Osteoblast (primary cell): ENCODE measurements at regions not wholly inside any gene's neighbourhood (a gene's known extent, or its start where the extent isn't known, plus 50 kb on each side); places are given as distances from the start of the nearest gene placed in this dataset.

Source experiments
- DNase-seq: peaks from one replicate; pipeline ENCODE4 v3.0.0; 2011; ENCODE audit warnings: low spot score, mixed read lengths; ENCODE audit not compliant: insufficient read length; ENCODE audit errors: missing footprints
- H2AFZ ChIP-seq: 2 replicates; pipeline ENCODE4 v1.6.0; 2011; ENCODE audit warnings: mild to moderate bottlenecking, low read length
- H3K27ac ChIP-seq: 2 replicates; pipeline ENCODE4 v1.5.1; 2011; ENCODE audit warnings: mild to moderate bottlenecking, low read depth, low read length, moderate library complexity
- H3K27me3 ChIP-seq: 2 replicates; pipeline ENCODE4 v1.6.0; 2012; ENCODE audit warnings: mild to moderate bottlenecking, control low read depth, inconsistent platforms, low read length, moderate library complexity; ENCODE audit not compliant: insufficient read depth
- H3K36me3 ChIP-seq: 2 replicates; pipeline ENCODE4 v1.5.1; 2011; ENCODE audit warnings: mild to moderate bottlenecking, low read length, control low read depth, moderate library complexity; ENCODE audit not compliant: insufficient read depth
- H3K4me1 ChIP-seq: 2 replicates; pipeline ENCODE4 v1.5.1; 2011; ENCODE audit warnings: mild to moderate bottlenecking, low read length, control low read depth, moderate library complexity; ENCODE audit not compliant: insufficient read depth
- H3K4me2 ChIP-seq: 2 replicates; pipeline ENCODE4 v1.6.0; 2011; ENCODE audit warnings: mild to moderate bottlenecking, low read length; ENCODE audit not compliant: insufficient read depth
- H3K4me3 ChIP-seq: fragments of 200-600 bp; sonication (generic); 3 replicates; pipeline ENCODE4 v1.5.1; 2012; ENCODE audit warnings: mild to moderate bottlenecking, low read length, inconsistent platforms; ENCODE audit not compliant: insufficient read depth
- H3K79me2 ChIP-seq: 2 replicates; pipeline ENCODE4 v1.6.0; 2012; ENCODE audit warnings: mild to moderate bottlenecking, low read length, control low read depth, inconsistent platforms; ENCODE audit not compliant: insufficient read depth
- H3K9me3 ChIP-seq: 2 replicates; pipeline ENCODE4 v1.5.1; 2011; ENCODE audit warnings: low read depth, low read length, control low read depth
- H4K20me1 ChIP-seq: 2 replicates; pipeline ENCODE4 v1.6.0; 2012; ENCODE audit warnings: mild to moderate bottlenecking, low read length, control low read depth; ENCODE audit not compliant: insufficient read depth
- TF ChIP-seq, protein P1 (sequence below): IDR thresholded peaks from 2 replicates; pipeline ENCODE4 v1.5.1; 2011; ENCODE audit warnings: mild to moderate bottlenecking, low read depth, low read length, moderate library complexity; ENCODE audit errors: extremely low read depth

DNA sequence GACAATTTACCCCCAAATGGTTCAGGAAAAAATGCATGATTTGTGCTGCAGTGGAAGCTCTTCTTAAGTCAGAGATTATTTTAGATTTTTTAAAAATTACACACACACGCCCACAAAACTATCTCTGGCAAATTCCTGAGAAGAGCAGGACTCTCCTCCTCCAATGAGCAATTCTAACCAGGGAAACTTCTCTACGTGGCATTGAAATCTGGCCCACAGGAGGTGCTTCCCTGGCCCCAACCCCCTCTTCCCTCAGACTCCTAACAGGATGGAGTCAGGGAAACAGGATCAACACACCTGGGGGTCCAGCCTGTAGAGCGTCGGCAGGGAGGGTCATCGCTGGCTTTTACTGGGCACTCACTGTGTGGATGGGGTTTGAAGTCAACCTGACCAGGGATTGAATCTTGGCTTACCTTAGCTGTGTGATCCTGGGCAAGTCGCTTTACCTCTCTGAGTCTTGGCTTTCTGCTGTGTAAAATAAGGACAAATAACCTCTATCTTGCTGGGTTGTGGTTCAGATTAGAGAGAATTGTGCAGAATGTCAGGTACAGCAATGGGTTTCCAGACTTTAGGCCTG is 65.4 kb upstream of the ASAP2 start:
- H3K4me2 ChIP-seq: no peak overlapping the region

DNA sequence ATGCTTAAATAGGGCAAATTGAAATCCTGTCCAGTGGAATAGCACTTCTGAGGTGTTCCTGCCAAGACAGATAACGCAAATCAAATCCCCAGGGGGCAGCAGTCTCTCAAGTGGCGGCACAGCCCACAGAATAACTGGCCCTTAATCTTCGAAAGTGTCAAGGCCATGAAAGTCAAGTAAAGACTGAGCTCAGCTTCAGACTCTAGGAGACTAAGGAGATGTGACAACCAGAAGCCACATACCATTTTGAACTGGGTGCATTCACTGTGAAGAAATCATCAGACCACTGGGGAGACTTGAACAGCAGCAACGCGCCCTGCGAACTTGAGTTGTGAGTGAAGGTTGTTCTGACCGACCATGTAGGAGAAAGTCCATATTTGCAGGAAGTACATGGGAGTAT is 66.0 kb upstream of the ASAP2 start:
- Histone ChIP-seq H3K79me2 (no peaks in the 10 kb centered on the region), H3K36me3 (no peaks in the 10 kb centered on the region), H3K9me3 (no peaks in the 10 kb centered on the region), H3K4me3 (no peak overlapping the region), H3K27me3 (no peaks in the 10 kb centered on the region), H3K4me2 (no peak overlapping the region), H2AFZ (no peak overlapping the region), H3K27ac (no peak overlapping the region), H4K20me1 (no peaks in the 10 kb centered on the region), H3K4me1 (peaks cover 38% of the 10 kb centered on the region)
- DNase-seq: no peak
- TF ChIP-seq, protein P1, sequence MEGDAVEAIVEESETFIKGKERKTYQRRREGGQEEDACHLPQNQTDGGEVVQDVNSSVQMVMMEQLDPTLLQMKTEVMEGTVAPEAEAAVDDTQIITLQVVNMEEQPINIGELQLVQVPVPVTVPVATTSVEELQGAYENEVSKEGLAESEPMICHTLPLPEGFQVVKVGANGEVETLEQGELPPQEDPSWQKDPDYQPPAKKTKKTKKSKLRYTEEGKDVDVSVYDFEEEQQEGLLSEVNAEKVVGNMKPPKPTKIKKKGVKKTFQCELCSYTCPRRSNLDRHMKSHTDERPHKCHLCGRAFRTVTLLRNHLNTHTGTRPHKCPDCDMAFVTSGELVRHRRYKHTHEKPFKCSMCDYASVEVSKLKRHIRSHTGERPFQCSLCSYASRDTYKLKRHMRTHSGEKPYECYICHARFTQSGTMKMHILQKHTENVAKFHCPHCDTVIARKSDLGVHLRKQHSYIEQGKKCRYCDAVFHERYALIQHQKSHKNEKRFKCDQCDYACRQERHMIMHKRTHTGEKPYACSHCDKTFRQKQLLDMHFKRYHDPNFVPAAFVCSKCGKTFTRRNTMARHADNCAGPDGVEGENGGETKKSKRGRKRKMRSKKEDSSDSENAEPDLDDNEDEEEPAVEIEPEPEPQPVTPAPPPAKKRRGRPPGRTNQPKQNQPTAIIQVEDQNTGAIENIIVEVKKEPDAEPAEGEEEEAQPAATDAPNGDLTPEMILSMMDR: no peak

More for the DNA sequence above, 65.4 kb upstream of the ASAP2 start:
- Histone ChIP-seq H3K27me3 (no peaks in the 10 kb centered on the region), H2AFZ (no peak overlapping the region), H3K79me2 (no peaks in the 10 kb centered on the region), H4K20me1 (no peaks in the 10 kb centered on the region), H3K36me3 (no peaks in the 10 kb centered on the region), H3K27ac (peak overlapping the region; percentile 13), H3K9me3 (no peaks in the 10 kb centered on the region), H3K4me3 (no peak overlapping the region), H3K4me1 (peaks cover 35% of the 10 kb centered on the region)
- TF ChIP-seq, protein P1: no peak
- DNase-seq: peak; percentile 88

DNA sequence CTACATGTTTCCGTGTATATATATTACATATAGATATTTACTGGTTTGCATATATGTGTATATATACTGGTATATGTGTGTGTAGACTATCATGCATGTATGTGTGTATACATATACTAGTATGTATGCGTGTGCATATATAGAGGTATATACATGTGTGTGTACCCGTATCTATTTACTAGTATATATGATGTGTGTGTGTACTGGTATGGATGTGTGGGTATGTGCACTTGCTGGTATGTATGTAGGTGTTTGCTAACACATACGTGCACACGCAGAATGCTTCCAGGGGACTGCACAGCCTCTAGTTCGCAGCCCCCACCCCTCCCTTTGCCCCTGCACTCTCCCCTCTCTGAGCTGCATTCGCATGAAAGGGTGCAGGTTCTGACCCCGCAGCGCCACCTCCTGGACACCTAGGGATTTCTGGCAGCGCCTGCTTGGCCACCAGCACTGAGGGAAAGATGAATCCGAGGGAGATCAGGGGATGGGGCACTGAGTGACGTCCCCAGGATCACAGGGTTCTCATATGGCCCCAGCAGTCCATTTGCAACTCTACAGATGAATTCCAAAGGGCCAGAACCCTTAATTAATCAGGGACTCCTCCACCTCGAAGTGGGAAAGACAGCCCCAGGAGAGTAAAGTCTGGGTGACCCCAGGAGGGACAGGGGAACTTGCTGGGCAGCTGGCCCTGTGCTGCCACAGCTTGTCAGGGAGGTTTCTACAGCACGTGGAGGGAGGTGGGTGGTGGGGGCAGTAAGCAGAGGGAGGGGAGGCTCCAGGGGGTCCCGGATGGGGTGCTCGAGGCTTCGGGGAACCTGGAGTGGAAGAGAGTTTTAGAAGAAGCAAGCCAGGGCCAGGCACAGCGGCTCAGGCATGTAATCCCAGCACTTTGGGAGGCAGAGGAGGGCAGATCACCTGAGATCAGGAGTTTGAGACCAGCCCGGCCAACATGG is 66.8 kb upstream of the ASAP2 start:
- DNase-seq: peak; percentile 94
- Histone ChIP-seq H2AFZ (peak overlapping the region; percentile 35), H4K20me1 (no peaks in the 10 kb centered on the region)

More for the DNA sequence above, 66.8 kb upstream of the ASAP2 start:
- peaks cover 30% of the 10 kb centered on the region for H3K4me1 ChIP-seq
- no peaks in the 10 kb centered on the region for H3K27me3 ChIP-seq
- peak overlapping the region; percentile 23 for H3K4me2 ChIP-seq
- no peak overlapping the region for H3K4me3 ChIP-seq
- no peaks in the 10 kb centered on the region for H3K36me3 ChIP-seq
- H3K9me3 ChIP-seq: no peaks in the 10 kb centered on the region
- TF ChIP-seq, protein P1: peak; percentile 90
- H3K79me2 ChIP-seq: no peaks in the 10 kb centered on the region
- no peak overlapping the region for H3K27ac ChIP-seq
